Muscle of leg (tissue), 3 donors: ENCODE measurements at regions not wholly inside any gene's neighbourhood (a gene's known extent, or its start where the extent isn't known, plus 50 kb on each side); places are given as distances from the start of the nearest gene placed in this dataset.
"Not testable (repeated sequence)": the region's sequence is repeated elsewhere in the genome, so short reads cannot be mapped to it uniquely, and the experiment has no call there.

Experiments used
- DNase-seq: peaks from one replicate; pipeline ENCODE4 v3.0.0; 2013
- H3K27ac ChIP-seq: one replicate; pipeline ENCODE4 v1.5.1; 2013; ENCODE audit warnings: mild to moderate bottlenecking, low read length, control low read depth
- H3K27me3 ChIP-seq: one replicate; pipeline ENCODE4 v1.6.1; 2013; ENCODE audit warnings: low read length; ENCODE audit not compliant: control insufficient read depth, insufficient read depth
- H3K36me3 ChIP-seq: one replicate; pipeline ENCODE4 v1.6.1; 2013; ENCODE audit warnings: low read length; ENCODE audit not compliant: control insufficient read depth, insufficient read depth
- H3K4me1 ChIP-seq: one replicate; pipeline ENCODE4 v1.6.1; 2013; ENCODE audit warnings: low read length; ENCODE audit not compliant: control insufficient read depth, insufficient read depth
- H3K4me3 ChIP-seq: one replicate; pipeline ENCODE4 v1.5.1; 2013; ENCODE audit warnings: low read length, control low read depth
- H3K9me3 ChIP-seq: replicated peaks from 2 replicates; pipeline ENCODE4 v1.6.1; 2013; ENCODE audit warnings: low read depth, low read length; ENCODE audit not compliant: control insufficient read depth
- WGBS: methylation state at CpG from one replicate; pipeline ENCODE4 v1.1.5; 2013; ENCODE audit warnings: missing lambda C conversion rate; ENCODE audit not compliant: insufficient coverage; 5-methylcytosine and 5-hydroxymethylcytosine counted together

GRCh38 chr1:159641221-159641620 is 53.6 kb downstream of the APCS start:
- no peak for DNase-seq
- H3K27ac ChIP-seq: no peak overlapping the region
- no peaks in the 10 kb centered on the region for H3K36me3 ChIP-seq
- no peak overlapping the region for H3K4me3 ChIP-seq
- WGBS: no CpG with 5 or more reads among the region's 2 CpGs
- no peaks in the 10 kb centered on the region for H3K27me3 ChIP-seq
- no peaks in the 10 kb centered on the region for H3K4me1 ChIP-seq
- H3K9me3 ChIP-seq: no peaks in the 10 kb centered on the region

DNA sequence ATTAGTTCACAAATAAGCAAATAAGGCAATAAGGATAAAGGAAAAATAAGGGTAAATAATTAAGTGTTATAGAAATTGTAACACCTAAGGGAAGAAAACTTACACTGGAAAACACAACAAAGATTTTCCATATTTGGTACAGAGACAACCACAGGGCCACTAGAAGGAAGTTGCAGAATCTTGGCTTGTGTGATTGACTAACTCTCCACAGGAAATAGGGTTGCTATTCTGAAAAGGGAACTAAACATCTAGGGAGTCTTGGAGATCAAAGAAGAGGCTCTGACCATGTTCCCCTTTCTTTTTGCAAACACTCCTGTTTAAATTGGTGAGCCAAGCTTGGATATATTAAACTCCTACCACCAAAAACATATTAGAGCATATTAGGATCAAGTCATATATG is 59.1 kb downstream of the APCS start:
- no peaks in the 10 kb centered on the region for H3K4me1 ChIP-seq
- no peak overlapping the region for H3K27ac ChIP-seq
- no peak overlapping the region for H3K4me3 ChIP-seq
- H3K36me3 ChIP-seq: no peaks in the 10 kb centered on the region
- peak; percentile 65 for DNase-seq
- no peaks in the 10 kb centered on the region for H3K27me3 ChIP-seq
- no peaks in the 10 kb centered on the region for H3K9me3 ChIP-seq

DNA sequence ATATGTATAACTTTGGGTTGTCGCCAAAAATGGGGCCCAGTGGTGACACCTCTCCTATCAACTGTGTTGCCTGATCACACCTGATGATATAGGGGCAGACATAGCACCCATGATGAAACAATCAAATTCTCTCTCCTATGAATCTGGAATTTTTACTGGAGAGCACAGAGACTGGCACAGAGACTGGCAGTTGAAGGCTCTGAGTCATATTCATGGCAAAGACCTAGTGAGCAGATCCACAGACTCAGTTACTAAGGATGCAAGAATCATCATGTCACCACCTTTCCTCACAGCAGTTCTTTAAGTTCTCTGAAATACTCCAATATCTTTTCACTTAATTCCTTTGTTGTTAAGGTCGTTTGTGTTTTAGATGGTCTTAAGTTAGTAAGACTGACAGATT is 60.0 kb downstream of the APCS start:
- no peak for DNase-seq
- no peaks in the 10 kb centered on the region for H3K36me3 ChIP-seq
- no peaks in the 10 kb centered on the region for H3K9me3 ChIP-seq
- no peak overlapping the region for H3K27ac ChIP-seq
- no peak overlapping the region for H3K4me3 ChIP-seq
- no CpG with 5 or more reads among the region's 2 CpGs for WGBS
- no peaks in the 10 kb centered on the region for H3K4me1 ChIP-seq
- no peaks in the 10 kb centered on the region for H3K27me3 ChIP-seq

DNA sequence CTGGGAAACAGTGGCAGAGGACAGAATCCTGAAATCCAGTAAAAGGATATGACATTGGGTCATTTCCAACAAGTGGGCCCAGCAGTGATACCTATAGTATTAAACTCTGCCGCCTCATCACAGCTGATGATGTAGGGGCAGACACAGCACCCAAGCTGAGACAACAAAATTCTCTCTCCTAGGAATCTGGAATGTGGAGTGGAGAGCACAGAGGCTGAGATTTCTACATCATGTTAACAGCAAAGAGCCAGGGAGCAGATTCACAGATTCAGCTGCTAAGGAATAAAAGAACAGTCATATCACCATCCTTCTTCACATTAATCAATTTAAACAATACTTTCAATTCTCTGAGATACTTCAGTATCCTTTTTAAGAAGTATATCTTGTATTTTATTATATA is 61.9 kb downstream of the CRP start:
- Histone ChIP-seq H3K36me3 (no peaks in the 10 kb centered on the region), H3K27me3 (no peaks in the 10 kb centered on the region), H3K27ac (no peak overlapping the region), H3K4me1 (no peaks in the 10 kb centered on the region), H3K4me3 (no peak overlapping the region), H3K9me3 (no peaks in the 10 kb centered on the region)
- no CpG with 5 or more reads among the region's 1 CpG for WGBS
- DNase-seq: no peak

- Histone ChIP-seq H3K27ac (no peak overlapping the region), H3K36me3 (no peaks in the 10 kb centered on the region), H3K4me3 (no peak overlapping the region), H3K9me3 (no peaks in the 10 kb centered on the region), H3K4me1 (no peaks in the 10 kb centered on the region), H3K27me3 (no peaks in the 10 kb centered on the region)
- peak; percentile 5 for DNase-seq
Measured at GRCh38 chr1:159653201-159653600, 61.2 kb downstream of the CRP start.

- not testable (repeated sequence) for H3K36me3 ChIP-seq, H3K27ac ChIP-seq, H3K9me3 ChIP-seq, H3K4me1 ChIP-seq, H3K4me3 ChIP-seq, H3K27me3 ChIP-seq, DNase-seq
- WGBS: no CpG with 5 or more reads among the region's 2 CpGs
Measured at GRCh38 chr1:159657477-159657876, 56.9 kb downstream of the CRP start.
